ENCODE measurements at regions not wholly inside any gene's neighbourhood (a gene's known extent, or its start where the extent isn't known, plus 50 kb on each side); places are given as distances from the start of the nearest gene placed in this dataset.

DNA sequence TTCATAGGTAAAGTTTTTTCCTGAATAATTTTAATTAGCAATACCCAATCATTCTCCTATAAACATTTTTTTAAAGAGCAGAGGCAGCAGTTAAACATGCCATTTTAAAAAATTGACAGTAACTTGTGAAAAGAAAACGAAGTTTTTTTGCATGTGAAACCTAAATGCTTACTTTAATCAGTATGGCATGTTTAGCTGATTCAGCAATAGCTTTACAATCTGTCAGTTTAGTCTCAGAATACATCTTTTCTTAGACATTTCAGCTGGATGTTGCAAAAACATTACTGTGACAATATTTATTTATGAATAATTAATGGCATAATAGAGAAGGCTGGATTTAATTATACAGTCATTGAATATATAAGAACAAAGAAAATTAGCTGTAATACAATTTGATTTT lies 1132.4 kb upstream of the ADGRL2 start:
- TF ChIP-seq, protein P1, sequence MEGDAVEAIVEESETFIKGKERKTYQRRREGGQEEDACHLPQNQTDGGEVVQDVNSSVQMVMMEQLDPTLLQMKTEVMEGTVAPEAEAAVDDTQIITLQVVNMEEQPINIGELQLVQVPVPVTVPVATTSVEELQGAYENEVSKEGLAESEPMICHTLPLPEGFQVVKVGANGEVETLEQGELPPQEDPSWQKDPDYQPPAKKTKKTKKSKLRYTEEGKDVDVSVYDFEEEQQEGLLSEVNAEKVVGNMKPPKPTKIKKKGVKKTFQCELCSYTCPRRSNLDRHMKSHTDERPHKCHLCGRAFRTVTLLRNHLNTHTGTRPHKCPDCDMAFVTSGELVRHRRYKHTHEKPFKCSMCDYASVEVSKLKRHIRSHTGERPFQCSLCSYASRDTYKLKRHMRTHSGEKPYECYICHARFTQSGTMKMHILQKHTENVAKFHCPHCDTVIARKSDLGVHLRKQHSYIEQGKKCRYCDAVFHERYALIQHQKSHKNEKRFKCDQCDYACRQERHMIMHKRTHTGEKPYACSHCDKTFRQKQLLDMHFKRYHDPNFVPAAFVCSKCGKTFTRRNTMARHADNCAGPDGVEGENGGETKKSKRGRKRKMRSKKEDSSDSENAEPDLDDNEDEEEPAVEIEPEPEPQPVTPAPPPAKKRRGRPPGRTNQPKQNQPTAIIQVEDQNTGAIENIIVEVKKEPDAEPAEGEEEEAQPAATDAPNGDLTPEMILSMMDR (IDR thresholded peaks at IDR 0.05; ENCODE audit: borderline replicate concordance, control extremely low read depth, extremely low read depth, insufficient read depth, missing control alignments): no peak
- in situ Hi-C loops (cut with MboI; ENCODE audit: low sequenced_read_pairs, unreplicated experiment): no loop called here
- DNase-seq (ENCODE audit: low spot score): no peak

DNA sequence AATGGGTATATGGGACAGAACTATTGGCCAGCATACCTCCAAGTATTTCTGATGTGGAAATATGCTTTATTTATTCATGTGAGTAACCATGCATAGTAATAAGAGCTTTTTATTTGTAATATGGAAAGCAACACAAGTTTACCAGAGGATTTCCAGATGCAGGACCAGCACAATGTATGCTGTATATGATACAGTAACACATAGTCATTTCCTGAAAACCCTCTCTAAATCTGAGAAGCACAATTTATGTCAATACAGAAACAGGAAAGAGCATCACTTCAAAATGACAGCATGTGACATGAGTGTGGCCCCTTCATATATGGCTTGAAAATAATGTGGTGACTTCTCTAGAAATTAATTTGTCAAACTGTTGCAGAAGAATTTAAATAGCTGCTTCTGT lies 1134.7 kb upstream of the ADGRL2 start:
- TF ChIP-seq, protein P1 (IDR thresholded peaks at IDR 0.05; ENCODE audit: borderline replicate concordance, control extremely low read depth, extremely low read depth, insufficient read depth, missing control alignments): no peak
- in situ Hi-C loops (cut with MboI; ENCODE audit: low sequenced_read_pairs, unreplicated experiment): no loop called here
- no peak for DNase-seq (ENCODE audit: low spot score)

DNA sequence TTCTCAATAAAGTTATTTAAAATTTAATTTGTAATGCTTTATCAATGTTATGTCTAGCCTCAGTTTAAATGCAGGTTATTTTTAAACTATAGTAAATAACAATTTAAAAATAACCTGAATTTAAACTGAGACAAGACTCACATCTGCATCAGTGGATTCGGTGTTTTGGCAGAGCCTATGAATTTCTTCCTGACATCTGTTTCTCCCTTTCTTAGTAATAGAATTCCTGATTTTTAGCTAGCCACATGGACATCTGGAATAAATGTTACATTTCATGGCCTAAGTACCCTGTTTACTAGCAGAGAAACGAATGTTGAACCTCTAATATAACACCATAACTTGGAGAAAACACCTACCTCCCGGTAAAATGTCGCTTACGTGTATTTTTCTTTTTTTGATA lies 1141.6 kb upstream of the ADGRL2 start:
- in situ Hi-C loops (cut with MboI; ENCODE audit: low sequenced_read_pairs, unreplicated experiment): no loop called here
- DNase-seq (ENCODE audit: low spot score): no peak
- TF ChIP-seq, protein P1 (IDR thresholded peaks at IDR 0.05; ENCODE audit: borderline replicate concordance, control extremely low read depth, extremely low read depth, insufficient read depth, missing control alignments): no peak

DNA sequence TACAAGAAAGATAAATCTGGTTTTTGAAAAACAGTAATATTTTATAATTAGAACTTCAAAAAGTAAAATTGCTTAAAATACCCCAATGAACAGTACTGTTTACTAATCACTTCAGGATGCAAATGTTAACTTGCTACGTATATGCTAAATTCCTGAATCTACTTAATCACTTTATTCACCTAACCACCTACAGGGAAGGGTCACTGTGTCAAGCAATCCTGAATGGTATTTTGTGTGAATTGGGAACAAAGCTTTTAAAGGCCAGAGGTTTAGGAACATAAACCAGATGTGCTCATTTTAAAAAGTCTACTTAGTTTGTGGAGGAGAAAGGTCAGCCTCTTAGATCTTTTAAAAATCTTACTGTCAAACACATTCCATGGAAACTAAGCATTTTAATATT lies 1143.0 kb upstream of the ADGRL2 start:
- TF ChIP-seq, protein P1 (IDR thresholded peaks at IDR 0.05; ENCODE audit: borderline replicate concordance, control extremely low read depth, extremely low read depth, insufficient read depth, missing control alignments): no peak

DNA sequence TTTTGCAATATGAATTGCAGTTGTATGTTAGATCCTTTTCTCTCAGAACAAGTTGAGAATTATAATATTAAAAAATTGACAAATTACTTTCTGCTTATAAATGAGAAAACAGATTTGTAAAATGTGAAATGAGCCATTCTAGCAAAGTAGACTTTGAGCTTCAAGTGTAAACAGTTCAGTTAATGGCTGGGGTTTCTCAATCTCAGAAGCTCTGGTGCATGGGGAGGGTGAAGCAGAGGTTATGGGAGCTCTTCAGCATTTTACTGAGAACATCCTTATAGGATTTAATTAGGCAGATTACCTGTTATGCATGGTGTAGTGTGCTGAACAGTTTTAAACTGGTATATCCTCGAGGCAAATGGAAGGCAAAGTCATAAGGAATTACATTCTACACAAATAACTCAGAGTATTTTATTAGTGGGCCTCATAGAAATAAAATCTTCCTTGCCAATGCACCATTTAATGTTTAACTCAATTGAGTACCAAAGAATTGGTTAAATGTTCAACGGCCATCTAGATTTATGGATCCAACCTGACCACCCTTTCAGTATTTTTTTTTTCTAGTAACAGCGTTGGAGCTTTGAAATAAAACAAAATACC lies 1143.6 kb upstream of the ADGRL2 start:
- TF ChIP-seq, protein P1 (IDR thresholded peaks at IDR 0.05; ENCODE audit: borderline replicate concordance, control extremely low read depth, extremely low read depth, insufficient read depth, missing control alignments): no peak
- in situ Hi-C loops (cut with MboI; ENCODE audit: low sequenced_read_pairs, unreplicated experiment): no loop called here

More for the DNA sequence above, 1143.0 kb upstream of the ADGRL2 start:
- in situ Hi-C loops (cut with MboI; ENCODE audit: low sequenced_read_pairs, unreplicated experiment): no loop called here
- no peak for DNase-seq (ENCODE audit: low spot score)

DNA sequence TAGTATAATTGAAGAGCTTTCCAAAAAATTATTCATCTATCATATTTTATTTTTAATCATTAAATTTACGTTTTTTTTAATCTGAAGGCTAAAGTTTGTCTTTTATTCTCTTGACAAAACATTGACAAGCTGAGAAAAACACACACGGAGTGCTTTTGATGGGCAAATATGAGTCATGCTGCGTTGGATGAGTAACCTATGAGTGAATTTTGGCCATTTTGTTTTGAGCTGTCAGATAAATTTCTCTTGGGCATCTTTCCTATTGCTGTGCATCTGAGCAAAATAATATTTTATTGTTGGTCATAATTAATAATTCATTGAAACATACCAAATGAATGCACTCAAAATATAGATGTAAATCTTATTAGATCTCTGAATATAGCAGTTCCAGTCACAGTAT lies 1144.1 kb upstream of the ADGRL2 start:
- no peak for DNase-seq (ENCODE audit: low spot score)
- in situ Hi-C loops (cut with MboI; ENCODE audit: low sequenced_read_pairs, unreplicated experiment): no loop called here
- TF ChIP-seq, protein P1 (IDR thresholded peaks at IDR 0.05; ENCODE audit: borderline replicate concordance, control extremely low read depth, extremely low read depth, insufficient read depth, missing control alignments): no peak

More for the DNA sequence above, 1143.6 kb upstream of the ADGRL2 start:
- DNase-seq (ENCODE audit: low spot score): no peak
